Left lobe of liver (tissue), 2 donors: ENCODE measurements at regions not wholly inside any gene's neighbourhood (a gene's known extent, or its start where the extent isn't known, plus 50 kb on each side); places are given as distances from the start of the nearest gene placed in this dataset.

ENCODE experiments used
- ATAC-seq: fragments of 200-7000 bp; cut with Tn5 transposase; one replicate; pipeline ENCODE4 v1.9.1; 2020; ENCODE audit warnings: mild to moderate bottlenecking, moderate library complexity
- DNase-seq: peaks from one replicate; pipeline ENCODE4 v3.0.0-alpha.2; 2020; ENCODE audit warnings: low spot score
- donor health status: DM: no; HTN: no; CAD: no; lungs with moderate emphysema.
- donor health status: DM: no; HTN: yes; CAD: no.

GRCh38 chr10:44769450-44769849, 141.7 kb upstream of the TMEM72 start:
- DNase-seq (no peak), ATAC-seq (no peak)

- no peak for ATAC-seq
- DNase-seq = no peak
Observed at GRCh38 chr10:44771233-44771995, 139.7 kb upstream of the TMEM72 start.

DNA sequence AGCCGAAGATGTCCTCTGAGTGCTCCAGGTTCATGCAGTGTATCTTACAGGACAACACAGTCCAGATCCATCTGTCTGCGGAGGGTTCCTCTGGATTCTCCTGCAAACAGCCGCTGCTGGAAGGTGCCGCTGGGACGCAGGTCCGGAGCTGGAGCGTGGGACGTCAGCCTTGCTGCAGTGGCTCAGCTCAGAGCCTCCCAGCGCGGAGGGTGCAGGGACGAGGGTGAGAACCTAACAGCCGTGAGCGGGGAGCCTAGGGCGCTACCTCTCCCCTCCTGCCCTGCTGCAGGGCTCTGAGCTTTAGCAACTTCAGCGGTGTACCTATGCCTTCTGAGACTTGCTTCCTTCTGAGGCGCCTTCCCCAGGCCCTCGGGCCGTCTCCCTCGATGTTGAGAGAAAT, 137.6 kb upstream of the TMEM72 start:
- DNase-seq (peak; percentile 28), ATAC-seq (no peak)

GRCh38 chr10:44774676-44775401, 136.3 kb upstream of the TMEM72 start:
- DNase-seq (peak; percentile 34), ATAC-seq (peak; percentile 34)

GRCh38 chr10:44775402-44775741, 135.8 kb upstream of the TMEM72 start:
- DNase-seq = peak; percentile 33
- no peak for ATAC-seq

DNA sequence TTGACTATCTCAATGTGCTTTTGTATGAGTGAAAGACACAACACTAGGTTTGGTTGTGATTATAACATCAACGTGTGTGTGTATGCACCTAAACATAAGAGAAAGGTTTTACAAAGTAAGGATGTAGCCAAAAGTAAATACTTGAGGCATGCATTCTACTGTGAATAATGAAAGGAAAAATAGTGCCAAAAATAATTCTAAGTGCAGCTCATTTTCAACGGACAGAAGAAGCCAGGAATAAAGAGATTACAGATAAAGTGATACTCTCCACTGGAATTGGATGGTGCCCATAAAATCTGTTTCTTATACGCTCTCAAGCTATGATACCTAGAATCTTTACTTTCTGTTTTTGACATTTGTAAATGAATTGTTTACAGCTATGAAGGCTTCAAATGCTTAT, 135.0 kb upstream of the TMEM72 start:
- DNase-seq (no peak), ATAC-seq (no peak)

DNA sequence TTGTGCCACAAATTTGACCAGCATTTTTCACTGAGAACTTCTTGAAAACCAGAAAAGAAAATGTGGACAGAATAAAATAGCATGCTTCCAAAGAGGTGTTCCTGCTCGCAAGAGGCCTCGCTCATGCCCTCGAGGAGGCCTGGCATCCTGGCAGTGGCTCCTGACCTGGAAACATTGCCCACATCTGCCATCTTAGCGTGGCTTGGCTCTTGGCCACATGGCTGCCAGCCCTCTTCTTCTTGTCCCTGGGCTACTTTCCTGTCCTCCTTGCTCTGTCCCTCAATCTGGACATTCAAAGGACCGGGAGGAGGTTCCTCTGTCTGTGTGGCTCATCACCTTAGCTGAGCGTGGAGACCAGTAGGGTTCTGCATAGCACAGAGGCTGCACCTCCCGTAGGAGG, 131.6 kb upstream of the TMEM72 start:
- ATAC-seq = no peak

GRCh38 chr10:44780426-44780825, 130.7 kb upstream of the TMEM72 start:
- DNase-seq (no peak), ATAC-seq (no peak)

More for the DNA sequence above, 131.6 kb upstream of the TMEM72 start:
- DNase-seq = peak; percentile 19

GRCh38 chr10:44781131-44781530, 130.0 kb upstream of the TMEM72 start:
- DNase-seq (no peak), ATAC-seq (no peak)

DNA sequence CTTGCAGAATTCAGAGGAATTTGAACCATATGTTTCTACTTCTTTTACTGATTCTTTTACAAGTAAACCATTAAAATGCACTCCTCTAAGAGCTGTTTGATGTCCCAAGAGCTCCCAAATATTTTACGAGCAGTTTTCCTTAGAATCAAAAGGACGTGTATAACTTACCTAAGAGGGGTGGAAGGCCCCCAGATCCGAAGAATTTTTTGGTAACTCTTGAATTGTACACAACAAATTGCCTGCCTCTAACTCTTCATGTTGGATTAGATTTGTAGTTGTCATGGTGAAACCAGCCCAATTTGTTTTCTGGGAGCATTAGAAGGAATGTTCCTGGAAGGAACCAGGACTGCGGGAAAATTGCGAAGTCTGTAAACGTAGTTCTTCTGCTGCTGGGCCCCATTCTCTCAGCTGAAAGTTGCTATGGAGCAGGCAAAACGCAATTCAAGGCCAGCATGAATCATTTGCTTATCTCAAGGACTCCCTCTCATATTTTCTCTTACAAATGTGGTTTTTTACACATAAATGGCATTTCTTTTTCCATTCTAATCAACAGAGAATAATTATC, 124.8 kb upstream of the TMEM72 start:
- ATAC-seq (no peak), DNase-seq (no peak)

DNA sequence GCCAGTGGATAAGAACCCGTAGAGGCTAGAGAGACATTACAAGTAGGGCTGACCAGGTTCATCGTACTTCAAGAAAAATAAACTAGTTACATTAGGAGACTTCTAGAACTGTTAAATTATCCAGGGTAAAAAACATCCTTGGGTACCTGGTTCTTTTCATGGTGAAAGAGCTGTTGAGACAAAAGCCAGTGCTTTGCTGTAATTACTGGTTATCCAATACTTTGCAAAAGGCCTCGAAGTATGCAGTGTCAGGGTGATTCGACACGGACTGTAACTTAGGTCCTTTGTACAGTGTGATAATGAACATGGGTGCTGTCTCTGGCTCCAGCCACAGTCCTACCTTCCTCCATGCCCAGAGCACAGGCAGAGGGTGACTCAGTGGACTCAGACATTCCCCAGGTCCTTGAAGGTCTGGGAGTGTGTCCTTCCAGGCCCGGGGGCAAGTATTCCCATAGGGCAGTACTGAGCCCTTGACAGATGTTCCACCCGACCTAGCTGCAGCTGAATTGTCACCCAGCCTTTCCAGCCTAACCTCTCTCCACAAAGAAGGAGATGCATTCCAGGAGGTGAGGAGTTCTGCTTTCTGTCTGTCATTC, 123.6 kb upstream of the TMEM72 start:
- ATAC-seq (no peak), DNase-seq (no peak)

DNA sequence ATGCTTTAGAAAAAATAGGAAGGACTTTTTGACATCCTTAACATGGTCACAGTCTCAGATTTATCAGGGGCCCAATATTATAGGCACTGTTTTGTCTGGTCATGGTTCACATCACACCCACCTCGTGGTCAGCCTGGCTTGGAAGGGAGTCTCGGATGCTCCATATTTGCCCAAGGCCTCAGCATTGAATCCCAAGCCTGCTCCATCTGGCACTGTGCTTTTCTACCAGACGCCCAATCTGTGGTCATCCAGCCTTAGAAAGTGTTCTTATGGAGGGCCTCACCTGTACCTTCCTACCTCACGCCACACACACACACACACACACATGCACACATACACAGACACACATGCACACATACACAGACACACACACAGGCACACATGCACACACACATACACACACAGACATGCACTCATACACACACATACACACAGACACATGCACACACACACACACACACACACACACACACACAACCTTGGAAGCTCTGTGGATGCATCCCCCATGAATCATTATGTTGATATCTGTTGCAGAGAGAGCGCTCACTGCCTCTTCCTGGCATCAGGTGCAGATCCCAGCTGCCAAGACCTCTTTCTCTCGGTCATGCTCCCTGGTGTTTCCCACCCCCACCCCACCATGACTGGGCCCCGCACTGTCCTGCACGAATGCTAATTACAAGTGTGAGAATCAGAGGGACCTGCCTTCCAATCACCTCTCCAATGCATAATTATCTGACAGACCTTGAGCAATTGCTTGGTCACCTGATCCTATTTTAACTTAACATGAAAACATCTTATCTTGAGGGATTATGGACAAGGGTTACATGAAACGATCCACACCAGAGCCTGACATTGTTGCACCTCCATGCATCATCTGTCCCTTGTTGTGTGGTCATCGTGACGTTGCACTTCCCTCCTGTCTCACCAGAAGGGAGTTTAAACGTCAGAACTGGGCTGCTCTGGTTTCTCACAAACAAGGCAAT, 122.7 kb upstream of the TMEM72 start:
- no peak for ATAC-seq
- no peak for DNase-seq

DNA sequence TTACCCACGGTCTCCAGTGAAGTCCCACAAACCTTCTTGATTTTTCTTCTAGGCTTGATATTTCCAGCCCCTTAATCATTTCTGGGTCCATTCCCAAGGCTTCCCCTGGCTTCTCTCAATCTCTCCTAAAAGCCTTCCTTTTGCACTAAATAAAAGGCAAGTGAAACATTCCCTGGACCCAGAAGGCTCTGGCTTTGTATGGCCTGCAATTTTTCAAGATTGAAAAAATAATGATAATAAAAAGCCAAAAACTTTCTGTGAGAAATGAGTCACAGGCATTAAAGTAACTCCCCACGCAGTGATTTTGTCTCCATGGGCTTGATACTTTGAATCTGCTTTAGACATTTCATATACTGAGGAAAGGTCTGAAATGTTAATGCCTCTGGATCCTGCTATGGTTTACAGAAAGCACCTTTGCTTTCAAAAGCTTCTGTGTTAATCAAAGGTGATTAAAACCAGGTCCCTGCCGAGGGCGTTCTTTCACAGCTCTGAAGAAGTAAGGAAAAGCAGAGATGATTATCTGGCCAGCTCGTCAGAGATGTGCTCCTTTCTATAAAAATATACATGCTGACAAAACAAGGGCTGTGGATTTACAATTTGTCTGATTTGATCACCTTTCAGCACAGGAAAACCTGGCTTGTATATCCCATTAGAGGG, 118.9 kb upstream of the TMEM72 start:
- DNase-seq (no peak), ATAC-seq (no peak)

DNA sequence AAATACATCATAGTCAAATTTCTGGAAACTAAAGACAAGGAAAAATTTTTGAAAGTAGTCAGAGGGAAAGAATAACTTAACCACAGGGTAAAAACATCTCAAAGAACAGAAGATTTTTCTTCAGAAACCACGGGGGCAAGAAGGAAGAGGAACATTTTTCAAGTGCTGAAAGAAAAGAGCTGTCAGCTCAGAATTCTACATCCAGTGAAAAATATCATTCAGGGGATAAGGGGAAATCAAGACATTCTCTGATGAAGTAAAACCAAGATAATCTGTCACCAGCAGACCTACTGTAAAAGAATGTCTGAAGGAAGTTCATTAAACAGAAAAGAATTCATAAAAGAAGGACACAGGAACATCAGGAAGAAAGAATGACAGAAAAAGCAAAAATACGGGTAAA, 111.2 kb upstream of the TMEM72 start:
- no peak for ATAC-seq

GRCh38 chr10:44801383-44802327, 109.5 kb upstream of the TMEM72 start:
- DNase-seq (peak; percentile 95), ATAC-seq (peak; percentile 94)

More for the DNA sequence above, 111.2 kb upstream of the TMEM72 start:
- DNase-seq = no peak

- DNase-seq = no peak
- ATAC-seq = no peak
Observed at GRCh38 chr10:44803862-44804261, 107.3 kb upstream of the TMEM72 start.

DNA sequence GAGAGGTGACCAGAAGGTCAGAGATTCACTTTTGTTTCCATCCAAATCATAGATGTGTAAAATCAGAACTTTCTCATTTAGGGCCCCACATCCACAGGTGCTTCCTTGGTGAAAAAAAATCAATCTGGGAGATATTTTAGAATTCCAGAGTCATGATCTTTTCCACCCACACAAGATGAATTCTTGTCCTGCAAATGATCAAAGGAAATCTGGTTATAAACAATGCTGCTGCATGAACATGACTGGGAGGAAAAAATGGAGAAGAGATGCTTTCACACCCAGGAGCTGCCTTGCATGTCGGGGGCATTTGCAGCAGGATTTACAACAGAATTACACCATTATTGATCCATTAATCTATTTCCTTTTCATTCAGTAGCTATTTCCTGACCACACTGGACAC, 106.5 kb upstream of the TMEM72 start:
- ATAC-seq (no peak), DNase-seq (no peak)

- ATAC-seq = no peak
Observed at GRCh38 chr10:44805466-44806210, 105.5 kb upstream of the TMEM72 start.

More at GRCh38 chr10:44805466-44806210, 105.5 kb upstream of the TMEM72 start:
- no peak for DNase-seq
